ENCODE measurements at regions not wholly inside any gene's neighbourhood (a gene's known extent, or its start where the extent isn't known, plus 50 kb on each side); places are given as distances from the start of the nearest gene placed in this dataset.

- no peak for DNase-seq (ENCODE audit: low spot score)
- Histone ChIP-seq H3K36me3 (ENCODE audit: insufficient read depth, low read length, poor library complexity, severe bottlenecking) (no peaks in the 10 kb centered on the region), H3K27ac (ENCODE audit: low read depth, low read length, poor library complexity, severe bottlenecking) (no peak overlapping the region), H3K9me3 (ENCODE audit: low read depth, low read length, poor library complexity, severe bottlenecking) (no peaks in the 10 kb centered on the region), H3K4me1 (ENCODE audit: insufficient read depth, low read length, poor library complexity, severe bottlenecking) (no peaks in the 10 kb centered on the region), H3K27me3 (replicated peaks; ENCODE audit: insufficient read depth, low read depth, low read length, poor library complexity) (no peaks in the 10 kb centered on the region), H3K4me3 (ENCODE audit: low read depth, low read length, poor library complexity, severe bottlenecking) (no peak overlapping the region)
- POLR2A ChIA-PET (ENCODE audit: low non-redundant PET) = no interaction called here
- BruUV-seq (replicated peaks) = no TSS peak
- CTCF ChIA-PET = no interaction called here
- intact Hi-C loops (cut with micrococcal nuclease; ENCODE audit: unreplicated experiment) = no loop called here
- TF ChIP-seq EZH2 (IDR thresholded peaks at IDR 0.05; ENCODE audit: borderline replicate concordance, low read depth, low read length, poor library complexity, severe bottlenecking) = no peak
- TF ChIP-seq CTCF (conservative IDR thresholded peaks at IDR 0.05; ENCODE audit: low read depth, low read length) = no peak
Measured at GRCh38 chr6:115720900-115721299, 339.8 kb downstream of the FRK start.

GRCh38 chr6:115717472-115717871 is 343.2 kb downstream of the FRK start:
- POLR2A ChIA-PET (ENCODE audit: low non-redundant PET) = no interaction called here
- Histone ChIP-seq H3K4me1 (ENCODE audit: insufficient read depth, low read length, poor library complexity, severe bottlenecking) (no peaks in the 10 kb centered on the region), H3K27ac (ENCODE audit: low read depth, low read length, poor library complexity, severe bottlenecking) (no peak overlapping the region), H3K27me3 (replicated peaks; ENCODE audit: insufficient read depth, low read depth, low read length, poor library complexity) (no peaks in the 10 kb centered on the region), H3K36me3 (ENCODE audit: insufficient read depth, low read length, poor library complexity, severe bottlenecking) (no peaks in the 10 kb centered on the region), H3K9me3 (ENCODE audit: low read depth, low read length, poor library complexity, severe bottlenecking) (no peaks in the 10 kb centered on the region), H3K4me3 (ENCODE audit: low read depth, low read length, poor library complexity, severe bottlenecking) (no peak overlapping the region)
- no TSS peak for BruUV-seq (replicated peaks)
- TF ChIP-seq EZH2 (IDR thresholded peaks at IDR 0.05; ENCODE audit: borderline replicate concordance, low read depth, low read length, poor library complexity, severe bottlenecking) (no peak), CTCF (conservative IDR thresholded peaks at IDR 0.05; ENCODE audit: low read depth, low read length) (no peak)
- CTCF ChIA-PET = no interaction called here
- DNase-seq (ENCODE audit: low spot score) = no peak
- intact Hi-C loops (cut with micrococcal nuclease; ENCODE audit: unreplicated experiment) = no loop called here

DNA sequence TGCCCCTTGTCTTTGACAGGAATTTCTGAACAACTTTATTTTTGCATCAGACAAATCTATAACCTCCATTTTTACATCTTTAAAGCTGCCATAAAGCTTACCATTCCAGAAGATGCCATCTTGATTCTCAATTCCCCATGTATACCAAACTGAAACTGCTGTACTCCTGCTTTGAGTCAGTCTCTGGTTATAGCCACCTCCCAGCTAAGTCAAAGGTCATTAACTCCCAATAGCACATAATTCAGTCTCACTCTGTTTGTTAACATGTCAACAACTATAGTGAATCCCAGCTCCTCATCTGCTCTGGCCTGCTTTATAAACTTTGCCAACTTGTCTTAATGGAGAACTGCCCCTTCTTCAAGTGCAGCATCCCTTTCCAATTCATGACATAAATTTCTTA is 343.6 kb downstream of the FRK start:
- no peak overlapping the region for H3K4me3 ChIP-seq (ENCODE audit: low read depth, low read length, poor library complexity, severe bottlenecking)
- no peak for DNase-seq (ENCODE audit: low spot score)
- BruUV-seq (replicated peaks) = no TSS peak
- H3K4me1 ChIP-seq (ENCODE audit: insufficient read depth, low read length, poor library complexity, severe bottlenecking) = no peaks in the 10 kb centered on the region
- no peaks in the 10 kb centered on the region for H3K36me3 ChIP-seq (ENCODE audit: insufficient read depth, low read length, poor library complexity, severe bottlenecking)
- TF ChIP-seq CTCF (conservative IDR thresholded peaks at IDR 0.05; ENCODE audit: low read depth, low read length) = no peak
- POLR2A ChIA-PET (ENCODE audit: low non-redundant PET) = no interaction called here
- no peak overlapping the region for H3K27ac ChIP-seq (ENCODE audit: low read depth, low read length, poor library complexity, severe bottlenecking)
- no peaks in the 10 kb centered on the region for H3K9me3 ChIP-seq (ENCODE audit: low read depth, low read length, poor library complexity, severe bottlenecking)
- intact Hi-C loops (cut with micrococcal nuclease; ENCODE audit: unreplicated experiment) = no loop called here
- CTCF ChIA-PET = no interaction called here
- H3K27me3 ChIP-seq (replicated peaks; ENCODE audit: insufficient read depth, low read depth, low read length, poor library complexity) = no peaks in the 10 kb centered on the region

All from A673 (cell line).